ENCODE measurements at regions not wholly inside any gene's neighbourhood (a gene's known extent, or its start where the extent isn't known, plus 50 kb on each side); places are given as distances from the start of the nearest gene placed in this dataset.

DNA sequence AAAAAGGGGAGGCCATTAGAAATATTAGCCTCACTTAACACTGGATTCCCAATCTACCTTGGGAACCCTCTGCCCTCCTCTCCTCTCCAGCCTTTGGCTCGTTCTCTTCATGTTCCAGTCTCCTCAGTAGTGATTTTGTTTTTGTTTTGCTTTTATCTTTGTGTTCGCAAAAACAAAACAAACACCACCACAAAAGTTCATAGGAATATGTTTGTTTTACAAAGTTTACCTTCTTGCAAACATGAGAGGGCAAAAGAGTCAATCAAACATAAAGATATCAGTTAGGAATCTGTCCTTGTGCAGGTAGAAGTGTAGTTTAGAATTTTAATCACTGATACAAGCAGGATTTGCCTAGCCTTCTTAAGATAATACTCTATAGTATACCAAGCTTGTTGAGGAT, 179.7 kb upstream of the GUCY1A2 start:
- no peaks in the 10 kb centered on the region for H3K79me2 ChIP-seq (ENCODE audit: insufficient read depth, low read length)
- CTCF ChIA-PET, result no interaction called here
- H3K4me2 ChIP-seq (ENCODE audit: low read length), result no peak overlapping the region
- no peak overlapping the region for H3K4me3 ChIP-seq (replicated peaks in 1 of 2; ENCODE audit: low read depth in 1 of 2, low read length in 2 of 2)
- RAD21 ChIA-PET (ENCODE audit: low non-redundant PET in 1 of 2, low total read pairs in 2 of 2, uncharacterized antibody in 2 of 2, unreplicated experiment in 2 of 2), result no interaction called here
- TF ChIP-seq EZH2 (IDR thresholded peaks at IDR 0.05) (no peak), YY1 (IDR thresholded peaks at IDR 0.05; ENCODE audit: extremely low read depth, insufficient replicate concordance, low read depth, low read length) (no peak), CBX3 (IDR thresholded peaks at IDR 0.05; ENCODE audit: low read depth) (no peak), POLR2A (IDR thresholded peaks at IDR 0.05; ENCODE audit: borderline replicate concordance, extremely low read depth, insufficient read depth, insufficient read length) (no peak), ELF1 (IDR thresholded peaks at IDR 0.05; ENCODE audit: borderline replicate concordance, low read depth) (no peak), EZH2phosphoT487 (IDR thresholded peaks at IDR 0.05; ENCODE audit: borderline replicate concordance) (no peak), ZNF274 (IDR thresholded peaks at IDR 0.05; ENCODE audit: low read depth, low read length) (no peak), JUND (IDR thresholded peaks at IDR 0.05) (no peak), SRF (IDR thresholded peaks at IDR 0.05; ENCODE audit: low read depth) (no peak), ZFX (IDR thresholded peaks at IDR 0.05) (no peak), SP1 (IDR thresholded peaks at IDR 0.05; ENCODE audit: low read depth) (no peak), CEBPB (IDR thresholded peaks at IDR 0.05; ENCODE audit: low read depth) (no peak), SIN3A (IDR thresholded peaks at IDR 0.05; ENCODE audit: low read depth) (no peak), RAD21 (IDR thresholded peaks at IDR 0.05; ENCODE audit: low read depth) (no peak), POLR2AphosphoS5 (IDR thresholded peaks at IDR 0.05; ENCODE audit: low read depth, low read length) (no peak)
- TF ChIP-seq, protein P1, sequence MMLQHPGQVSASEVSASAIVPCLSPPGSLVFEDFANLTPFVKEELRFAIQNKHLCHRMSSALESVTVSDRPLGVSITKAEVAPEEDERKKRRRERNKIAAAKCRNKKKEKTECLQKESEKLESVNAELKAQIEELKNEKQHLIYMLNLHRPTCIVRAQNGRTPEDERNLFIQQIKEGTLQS (IDR thresholded peaks at IDR 0.05), result no peak
- TF ChIP-seq, protein P2, sequence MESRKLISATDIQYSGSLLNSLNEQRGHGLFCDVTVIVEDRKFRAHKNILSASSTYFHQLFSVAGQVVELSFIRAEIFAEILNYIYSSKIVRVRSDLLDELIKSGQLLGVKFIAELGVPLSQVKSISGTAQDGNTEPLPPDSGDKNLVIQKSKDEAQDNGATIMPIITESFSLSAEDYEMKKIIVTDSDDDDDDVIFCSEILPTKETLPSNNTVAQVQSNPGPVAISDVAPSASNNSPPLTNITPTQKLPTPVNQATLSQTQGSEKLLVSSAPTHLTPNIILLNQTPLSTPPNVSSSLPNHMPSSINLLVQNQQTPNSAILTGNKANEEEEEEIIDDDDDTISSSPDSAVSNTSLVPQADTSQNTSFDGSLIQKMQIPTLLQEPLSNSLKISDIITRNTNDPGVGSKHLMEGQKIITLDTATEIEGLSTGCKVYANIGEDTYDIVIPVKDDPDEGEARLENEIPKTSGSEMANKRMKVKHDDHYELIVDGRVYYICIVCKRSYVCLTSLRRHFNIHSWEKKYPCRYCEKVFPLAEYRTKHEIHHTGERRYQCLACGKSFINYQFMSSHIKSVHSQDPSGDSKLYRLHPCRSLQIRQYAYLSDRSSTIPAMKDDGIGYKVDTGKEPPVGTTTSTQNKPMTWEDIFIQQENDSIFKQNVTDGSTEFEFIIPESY (IDR thresholded peaks at IDR 0.05; ENCODE audit: extremely low read depth, insufficient replicate concordance, low read length), result no peak
- TF ChIP-seq, protein P3, sequence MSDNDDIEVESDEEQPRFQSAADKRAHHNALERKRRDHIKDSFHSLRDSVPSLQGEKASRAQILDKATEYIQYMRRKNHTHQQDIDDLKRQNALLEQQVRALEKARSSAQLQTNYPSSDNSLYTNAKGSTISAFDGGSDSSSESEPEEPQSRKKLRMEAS (IDR thresholded peaks at IDR 0.05), result no peak
- no peaks in the 10 kb centered on the region for H4K20me1 ChIP-seq (ENCODE audit: insufficient read depth)
- BruUV-seq (replicated peaks), result no TSS peak
- H3K9me2 ChIP-seq (ENCODE audit: insufficient read depth), result no peaks in the 10 kb centered on the region
- ATAC-seq (no peak), DNase-seq (ENCODE audit: low read depth, low spot score) (no peak)
- H2AFZ ChIP-seq (ENCODE audit: low read depth, low read length, poor library complexity, severe bottlenecking), result no peak overlapping the region
- no peaks in the 10 kb centered on the region for H3K27me3 ChIP-seq (ENCODE audit: insufficient read depth, low read length)
- no peak overlapping the region for H3K27ac ChIP-seq (ENCODE audit: low read depth, low read length)
- intact Hi-C loops (cut with micrococcal nuclease), result no loop called here
- H3K9ac ChIP-seq (ENCODE audit: low read length), result no peak overlapping the region
- no peaks in the 10 kb centered on the region for H3K4me1 ChIP-seq (ENCODE audit: control insufficient read depth in 1 of 2, insufficient read depth in 2 of 2, low read length in 2 of 2)
- H3K9me3 ChIP-seq (ENCODE audit: control insufficient read depth in 1 of 2, insufficient read depth in 1 of 2, low read depth in 1 of 2, low read length in 2 of 2), result no peaks in the 10 kb centered on the region
- no peaks in the 10 kb centered on the region for H3K36me3 ChIP-seq (ENCODE audit: control insufficient read depth in 1 of 2, insufficient read depth in 2 of 2, low read length in 2 of 2)
- POLR2A ChIA-PET, result no interaction called here
